Fibroblast of mammary gland (primary cell): ENCODE measurements at regions not wholly inside any gene's neighbourhood (a gene's known extent, or its start where the extent isn't known, plus 50 kb on each side); places are given as distances from the start of the nearest gene placed in this dataset.

Experiments
- DNase-seq: peaks from one replicate; pipeline ENCODE4 v3.0.0-alpha.2; 2010; ENCODE audit warnings: low read depth
- H3K4me3 ChIP-seq: 2 replicates; pipeline ENCODE4 v1.5.1; 2011; ENCODE audit warnings: low read depth, mild to moderate bottlenecking, low read length, moderate library complexity; ENCODE audit not compliant: control insufficient read depth
- TF ChIP-seq, protein P1 (sequence below): conservative IDR thresholded peaks from 2 replicates; pipeline ENCODE4 v1.5.1; 2011; ENCODE audit warnings: low read depth, low read length, inconsistent platforms; ENCODE audit not compliant: control insufficient read depth, insufficient read depth

- DNase-seq = no peak
These were observed 514.3 kb downstream of the GBA3 start for GRCh38 chr4:23207059-23207458.

DNA sequence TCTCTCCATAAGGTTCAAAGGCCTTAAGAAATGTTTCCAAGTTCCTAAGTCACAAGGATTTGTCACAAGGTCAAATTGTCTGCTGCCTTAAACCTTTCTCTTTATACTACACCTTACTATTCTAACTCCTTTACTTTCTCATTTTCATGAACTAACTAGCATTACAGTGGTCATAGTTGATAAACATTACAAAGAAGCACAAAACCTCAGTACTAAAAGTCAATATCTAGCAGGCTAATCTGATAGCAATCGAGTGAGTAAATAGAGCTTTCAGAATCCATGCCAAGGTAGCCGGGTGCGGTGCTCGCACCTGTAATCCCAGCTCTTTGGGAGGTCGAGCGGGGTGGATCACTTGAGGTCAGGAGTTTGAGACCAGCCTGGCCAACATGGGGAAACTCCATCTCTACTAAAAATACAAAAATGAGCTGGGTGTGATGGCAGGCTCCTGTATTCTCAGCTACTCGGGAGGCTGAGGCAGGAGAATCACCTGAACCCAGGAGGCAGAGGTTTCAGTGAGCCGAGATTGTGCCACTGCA is 510.0 kb downstream of the GBA3 start:
- H3K4me3 ChIP-seq = no peak overlapping the region
- DNase-seq = no peak
- TF ChIP-seq, protein P1, sequence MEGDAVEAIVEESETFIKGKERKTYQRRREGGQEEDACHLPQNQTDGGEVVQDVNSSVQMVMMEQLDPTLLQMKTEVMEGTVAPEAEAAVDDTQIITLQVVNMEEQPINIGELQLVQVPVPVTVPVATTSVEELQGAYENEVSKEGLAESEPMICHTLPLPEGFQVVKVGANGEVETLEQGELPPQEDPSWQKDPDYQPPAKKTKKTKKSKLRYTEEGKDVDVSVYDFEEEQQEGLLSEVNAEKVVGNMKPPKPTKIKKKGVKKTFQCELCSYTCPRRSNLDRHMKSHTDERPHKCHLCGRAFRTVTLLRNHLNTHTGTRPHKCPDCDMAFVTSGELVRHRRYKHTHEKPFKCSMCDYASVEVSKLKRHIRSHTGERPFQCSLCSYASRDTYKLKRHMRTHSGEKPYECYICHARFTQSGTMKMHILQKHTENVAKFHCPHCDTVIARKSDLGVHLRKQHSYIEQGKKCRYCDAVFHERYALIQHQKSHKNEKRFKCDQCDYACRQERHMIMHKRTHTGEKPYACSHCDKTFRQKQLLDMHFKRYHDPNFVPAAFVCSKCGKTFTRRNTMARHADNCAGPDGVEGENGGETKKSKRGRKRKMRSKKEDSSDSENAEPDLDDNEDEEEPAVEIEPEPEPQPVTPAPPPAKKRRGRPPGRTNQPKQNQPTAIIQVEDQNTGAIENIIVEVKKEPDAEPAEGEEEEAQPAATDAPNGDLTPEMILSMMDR = no peak

More at GRCh38 chr4:23207059-23207458, 514.3 kb downstream of the GBA3 start:
- TF ChIP-seq, protein P1 = no peak
- H3K4me3 ChIP-seq = no peak overlapping the region

DNA sequence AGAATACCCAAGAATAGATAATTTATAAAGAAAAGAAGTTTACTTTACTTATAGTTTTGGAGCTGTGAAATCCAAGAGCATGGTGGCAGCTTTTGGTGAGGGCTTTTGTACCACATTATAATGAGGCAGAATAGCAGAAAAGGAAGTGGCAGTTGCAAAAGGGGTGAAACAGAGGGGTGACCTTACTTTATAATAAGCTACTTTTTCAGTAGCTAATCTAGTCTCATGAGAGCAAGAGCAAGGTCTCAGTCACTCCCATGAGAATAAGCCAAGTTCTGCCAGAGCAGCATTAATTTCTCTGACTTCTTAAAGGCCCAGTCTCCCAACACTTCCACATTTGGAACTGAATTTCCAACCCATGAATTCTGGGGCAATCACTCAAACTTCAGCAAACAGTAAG is 502.0 kb downstream of the GBA3 start:
- no peak for DNase-seq
- H3K4me3 ChIP-seq = no peak overlapping the region
- TF ChIP-seq, protein P1 = no peak

DNA sequence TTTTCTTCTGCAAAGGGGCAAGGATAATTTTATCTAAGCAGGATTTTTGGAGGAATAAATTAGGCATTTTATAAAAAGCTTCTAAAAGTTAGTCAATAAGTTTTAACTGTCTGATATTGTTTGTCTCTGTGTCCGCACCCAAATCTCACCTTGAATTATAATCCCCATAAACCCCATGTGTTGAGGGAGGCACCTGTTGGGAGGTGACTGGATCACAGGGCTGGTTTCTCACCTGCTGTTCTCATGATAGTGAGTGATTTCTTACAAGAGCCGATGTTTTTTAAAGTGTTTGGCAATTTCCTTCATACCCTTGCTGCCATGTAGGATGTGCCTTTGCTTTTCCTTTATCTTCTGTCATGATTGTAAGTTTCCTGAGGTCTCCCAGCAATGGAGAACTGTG is 481.4 kb downstream of the GBA3 start:
- DNase-seq = no peak
- TF ChIP-seq, protein P1 = no peak
- no peak overlapping the region for H3K4me3 ChIP-seq

DNA sequence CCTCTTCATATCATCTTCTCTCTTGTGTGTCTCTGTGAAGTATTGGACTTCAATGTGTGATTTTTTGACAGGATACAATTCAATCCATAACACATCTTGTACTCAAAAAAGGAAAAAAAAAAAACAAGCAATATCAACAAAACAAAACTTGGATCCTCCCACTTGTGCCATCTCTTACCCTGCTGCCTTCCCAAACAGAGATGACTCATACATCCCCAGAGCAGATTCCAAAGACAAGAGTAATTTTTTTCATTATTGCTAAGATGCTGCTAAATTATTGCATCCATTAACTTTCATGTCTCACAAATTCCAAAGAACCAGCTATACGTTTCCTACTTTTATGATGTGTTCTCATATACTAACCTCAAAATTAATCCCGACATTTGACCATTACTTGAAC is 479.2 kb downstream of the GBA3 start:
- TF ChIP-seq, protein P1 = no peak
- H3K4me3 ChIP-seq = no peak overlapping the region
- peak; percentile 1 for DNase-seq

GRCh38 chr4:23169608-23170311 is 477.0 kb downstream of the GBA3 start:
- DNase-seq = no peak
- H3K4me3 ChIP-seq = no peak overlapping the region
- TF ChIP-seq, protein P1 = no peak
